SU-DHL-6 (cell line): ENCODE measurements at regions not wholly inside any gene's neighbourhood (a gene's known extent, or its start where the extent isn't known, plus 50 kb on each side); places are given as distances from the start of the nearest gene placed in this dataset.

Experiments
- H2AFZ ChIP-seq: fragments of 200-600 bp; sonication (generic); 2 replicates; pipeline ENCODE4 v1.6.1; 2014; ENCODE audit warnings: low read depth, mild to moderate bottlenecking, moderate library complexity, mixed read lengths, antibody characterized with exemption, low read length; ENCODE audit not compliant: severe bottlenecking
- H3F3A ChIP-seq: fragments of 200-600 bp; shearing (Covaris generic); 2 replicates; pipeline ENCODE4 v1.6.0; 2016; ENCODE audit warnings: antibody characterized with exemption, mild to moderate bottlenecking; ENCODE audit not compliant: insufficient read depth
- H3K27ac ChIP-seq: fragments of 200-600 bp; sonication (generic); 2 replicates; pipeline ENCODE4 v1.5.1; 2016; ENCODE audit warnings: low read depth, mild to moderate bottlenecking, low read length, moderate library complexity, mixed read lengths
- H3K27me3 ChIP-seq: fragments of 200-600 bp; sonication (generic), shearing (Covaris generic); 2 replicates; pipeline ENCODE4 v1.6.0; 2014; ENCODE audit warnings: mild to moderate bottlenecking, low read length
- H3K36me3 ChIP-seq: fragments of 200-600 bp; sonication (generic); 2 replicates; pipeline ENCODE4 v1.6.1; 2014; ENCODE audit warnings: mild to moderate bottlenecking, low read length, mixed read lengths
- H3K4me2 ChIP-seq: fragments of 300-600, 200-600 bp; shearing (Covaris generic), sonication (generic); 2 replicates; pipeline ENCODE4 v1.6.0; 2014; ENCODE audit warnings: low read length, low read depth, mild to moderate bottlenecking; ENCODE audit not compliant: poor library complexity, severe bottlenecking
- H3K4me3 ChIP-seq: fragments of 200-600 bp; sonication (generic); 2 replicates; pipeline ENCODE4 v1.5.1; 2014; ENCODE audit warnings: antibody characterized with exemption, low read length, mild to moderate bottlenecking, mixed read lengths; ENCODE audit not compliant: insufficient read depth, poor library complexity, severe bottlenecking
- H3K79me2 ChIP-seq: fragments of 200-600 bp; sonication (generic); 2 replicates; pipeline ENCODE4 v1.6.1; 2014; ENCODE audit warnings: mild to moderate bottlenecking, low read length, moderate library complexity; ENCODE audit not compliant: insufficient read depth
- H3K9ac ChIP-seq: fragments of 200-600 bp; sonication (generic); 2 replicates; pipeline ENCODE4 v1.7.0; 2014; ENCODE audit warnings: mild to moderate bottlenecking, low read length
- H3K9me2 ChIP-seq: fragments of 200-600 bp; sonication (generic); replicated peaks from 2 replicates; pipeline ENCODE4 v1.6.1; 2014; ENCODE audit warnings: low read length; ENCODE audit not compliant: insufficient read depth
- H3K9me3 ChIP-seq: fragments of 200-600 bp; sonication (generic); 2 replicates; pipeline ENCODE4 v1.6.1; 2014; ENCODE audit warnings: low read length, mixed read lengths; ENCODE audit not compliant: insufficient read depth
- H4K20me1 ChIP-seq: fragments of 200-600 bp; sonication (generic); 2 replicates; pipeline ENCODE4 v1.6.1; 2014; ENCODE audit warnings: low read depth, mild to moderate bottlenecking, antibody characterized with exemption, low read length, moderate library complexity, mixed read lengths
- EZH2phosphoT487 ChIP-seq: fragments of 200-600 bp; sonication (generic), shearing (Covaris generic); conservative IDR thresholded peaks from 2 replicates; pipeline ENCODE4 v1.6.1; 2018; ENCODE audit warnings: mild to moderate bottlenecking, antibody characterized with exemption, low read length, moderate library complexity, mixed read lengths
- TF ChIP-seq, protein P1 (sequence below): fragments of 200-600 bp; sonication (generic); IDR thresholded peaks from one replicate; pipeline ENCODE4 v1.5.1; 2017; ENCODE audit warnings: antibody characterized with exemption, mild to moderate bottlenecking, low read length, moderate library complexity; ENCODE audit not compliant: insufficient read depth, poor library complexity, severe bottlenecking

DNA sequence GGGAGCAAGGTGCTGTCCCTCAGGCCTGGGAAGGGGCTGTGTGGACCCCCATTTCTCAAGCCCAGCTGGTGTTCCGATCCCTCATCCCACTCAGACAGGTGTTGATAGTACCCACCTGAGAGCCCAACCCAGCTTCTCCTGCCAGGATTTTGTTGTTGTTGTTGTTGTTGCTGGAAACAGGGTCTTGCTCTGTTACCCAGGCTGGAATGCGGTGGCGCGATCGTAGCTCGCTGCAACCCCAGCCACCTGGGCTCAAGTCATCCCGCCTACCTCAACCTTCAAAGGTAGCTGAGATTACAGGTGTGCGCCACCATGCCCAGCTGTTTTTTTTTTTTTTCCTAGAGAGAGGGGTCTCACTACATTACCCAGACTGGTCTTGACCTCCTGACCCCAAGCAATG lies 209.9 kb downstream of the PHETA1 start:
- peaks cover 99% of the 10 kb centered on the region for H3K79me2 ChIP-seq
- no peak overlapping the region for H2AFZ ChIP-seq
- H3K36me3 ChIP-seq, result peaks cover 32% of the 10 kb centered on the region
- H3K27ac ChIP-seq, result no peak overlapping the region
- H3K27me3 ChIP-seq, result no peaks in the 10 kb centered on the region
- H3K4me2 ChIP-seq, result no peak overlapping the region
- no peaks in the 10 kb centered on the region for H3K9me3 ChIP-seq
- no peaks in the 10 kb centered on the region for H3K9me2 ChIP-seq
- no peak overlapping the region for H3K4me3 ChIP-seq
- H3F3A ChIP-seq, result peaks cover 29% of the 10 kb centered on the region
- no peak for TF ChIP-seq EZH2phosphoT487
- TF ChIP-seq, protein P1, sequence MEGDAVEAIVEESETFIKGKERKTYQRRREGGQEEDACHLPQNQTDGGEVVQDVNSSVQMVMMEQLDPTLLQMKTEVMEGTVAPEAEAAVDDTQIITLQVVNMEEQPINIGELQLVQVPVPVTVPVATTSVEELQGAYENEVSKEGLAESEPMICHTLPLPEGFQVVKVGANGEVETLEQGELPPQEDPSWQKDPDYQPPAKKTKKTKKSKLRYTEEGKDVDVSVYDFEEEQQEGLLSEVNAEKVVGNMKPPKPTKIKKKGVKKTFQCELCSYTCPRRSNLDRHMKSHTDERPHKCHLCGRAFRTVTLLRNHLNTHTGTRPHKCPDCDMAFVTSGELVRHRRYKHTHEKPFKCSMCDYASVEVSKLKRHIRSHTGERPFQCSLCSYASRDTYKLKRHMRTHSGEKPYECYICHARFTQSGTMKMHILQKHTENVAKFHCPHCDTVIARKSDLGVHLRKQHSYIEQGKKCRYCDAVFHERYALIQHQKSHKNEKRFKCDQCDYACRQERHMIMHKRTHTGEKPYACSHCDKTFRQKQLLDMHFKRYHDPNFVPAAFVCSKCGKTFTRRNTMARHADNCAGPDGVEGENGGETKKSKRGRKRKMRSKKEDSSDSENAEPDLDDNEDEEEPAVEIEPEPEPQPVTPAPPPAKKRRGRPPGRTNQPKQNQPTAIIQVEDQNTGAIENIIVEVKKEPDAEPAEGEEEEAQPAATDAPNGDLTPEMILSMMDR, result no peak
- no peak overlapping the region for H3K9ac ChIP-seq
- peaks cover 37% of the 10 kb centered on the region; the same call in 1 of the 2 replicates for H4K20me1 ChIP-seq

DNA sequence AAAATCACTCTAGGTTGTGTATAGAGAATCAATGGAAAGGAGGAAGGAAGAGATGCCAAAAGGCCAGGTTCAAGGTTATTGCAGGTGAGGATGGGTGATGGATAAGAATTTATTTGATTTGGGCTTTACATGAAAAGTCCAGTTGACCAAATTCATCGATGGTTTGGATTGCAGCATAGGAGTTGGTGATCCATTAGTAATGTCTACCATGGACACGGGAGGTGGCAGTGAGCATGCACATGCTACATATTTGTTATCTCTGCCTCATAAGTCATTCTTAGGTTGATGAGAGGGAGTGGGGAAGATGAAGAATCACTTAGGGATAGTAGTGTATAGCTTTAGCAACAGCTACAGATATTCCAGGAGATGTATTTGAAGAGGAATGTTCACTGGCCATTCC lies 211.4 kb downstream of the PHETA1 start:
- Histone ChIP-seq H3K4me2 (no peak overlapping the region), H3K27ac (no peak overlapping the region), H3K9ac (no peak overlapping the region), H3K36me3 (peaks cover 35% of the 10 kb centered on the region), H3K9me2 (no peaks in the 10 kb centered on the region), H3F3A (peaks cover 25% of the 10 kb centered on the region), H3K9me3 (no peaks in the 10 kb centered on the region), H3K79me2 (peaks cover 99% of the 10 kb centered on the region), H3K27me3 (no peaks in the 10 kb centered on the region), H2AFZ (no peak overlapping the region), H3K4me3 (no peak overlapping the region), H4K20me1 (peaks cover 41% of the 10 kb centered on the region; the same call in 1 of the 2 replicates)
- TF ChIP-seq, protein P1, result no peak
- TF ChIP-seq EZH2phosphoT487, result no peak

- no peak for TF ChIP-seq EZH2phosphoT487
- TF ChIP-seq, protein P1, result no peak
- Histone ChIP-seq H3K4me3 (no peak overlapping the region), H2AFZ (no peak overlapping the region), H3K79me2 (peaks cover 98% of the 10 kb centered on the region), H3K9me2 (no peaks in the 10 kb centered on the region), H3K27me3 (no peaks in the 10 kb centered on the region), H4K20me1 (peaks cover 46% of the 10 kb centered on the region), H3F3A (peaks cover 25% of the 10 kb centered on the region), H3K4me2 (no peak overlapping the region), H3K36me3 (peaks cover 38% of the 10 kb centered on the region), H3K9me3 (no peaks in the 10 kb centered on the region), H3K27ac (no peak overlapping the region), H3K9ac (no peak overlapping the region)
These were observed 212.6 kb downstream of the PHETA1 start for GRCh38 chr12:111156304-111156703.
